ENCODE measurements at regions not wholly inside any gene's neighbourhood (a gene's known extent, or its start where the extent isn't known, plus 50 kb on each side); places are given as distances from the start of the nearest gene placed in this dataset.
A peak's percentile ranks its signal among the peaks of the same experiment; 100 is the strongest.

- DNase-seq (ENCODE audit: low read depth), result no peak
Measured at GRCh38 chr7:7118822-7119221, 63.5 kb upstream of the C1GALT1 start.

DNA sequence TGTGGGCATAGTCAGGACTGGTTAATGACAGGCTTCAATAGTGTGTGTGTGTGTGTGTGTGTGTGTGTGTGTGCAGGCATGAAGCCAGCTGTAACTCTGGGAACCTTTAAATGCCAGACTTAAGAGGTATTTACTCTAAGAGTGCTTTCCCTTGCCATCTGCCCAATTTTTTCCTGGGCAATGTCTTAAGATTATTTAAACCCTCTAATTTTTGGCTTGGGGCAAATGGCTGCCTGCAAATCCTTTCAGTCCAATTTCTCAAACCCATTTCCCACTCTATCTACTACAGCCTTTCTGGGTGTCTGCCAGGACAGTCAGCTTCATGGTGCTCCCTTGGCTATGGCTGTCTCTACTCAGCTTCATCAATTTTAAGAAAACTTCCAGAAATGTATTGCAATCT, 62.6 kb upstream of the C1GALT1 start:
- DNase-seq (ENCODE audit: low read depth), result no peak

- no peak for DNase-seq (ENCODE audit: low read depth)
Measured at GRCh38 chr7:7122033-7122478, 60.3 kb upstream of the C1GALT1 start.

GRCh38 chr7:7122701-7123281, 59.6 kb upstream of the C1GALT1 start:
- DNase-seq (ENCODE audit: low read depth), result peak; percentile 8

DNA sequence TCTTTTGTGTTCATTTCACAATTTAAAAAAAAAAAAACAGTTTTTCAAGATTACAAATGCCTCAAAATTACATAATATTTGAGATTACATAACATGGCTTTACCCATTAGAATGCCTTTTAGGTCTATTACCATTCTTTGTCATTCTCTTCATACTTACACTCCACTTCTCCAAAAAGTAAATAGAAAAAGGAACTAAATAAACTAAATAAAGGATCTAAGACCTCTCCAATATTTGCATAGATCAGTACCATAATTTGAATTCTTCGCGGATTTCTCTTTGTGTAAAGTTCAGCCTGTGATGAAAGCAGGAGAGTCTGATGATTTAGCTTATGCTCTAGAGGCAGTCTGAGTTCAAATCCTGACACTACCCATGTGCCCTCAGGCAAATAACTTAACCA, 56.4 kb upstream of the C1GALT1 start:
- no peak for DNase-seq (ENCODE audit: low read depth)

DNA sequence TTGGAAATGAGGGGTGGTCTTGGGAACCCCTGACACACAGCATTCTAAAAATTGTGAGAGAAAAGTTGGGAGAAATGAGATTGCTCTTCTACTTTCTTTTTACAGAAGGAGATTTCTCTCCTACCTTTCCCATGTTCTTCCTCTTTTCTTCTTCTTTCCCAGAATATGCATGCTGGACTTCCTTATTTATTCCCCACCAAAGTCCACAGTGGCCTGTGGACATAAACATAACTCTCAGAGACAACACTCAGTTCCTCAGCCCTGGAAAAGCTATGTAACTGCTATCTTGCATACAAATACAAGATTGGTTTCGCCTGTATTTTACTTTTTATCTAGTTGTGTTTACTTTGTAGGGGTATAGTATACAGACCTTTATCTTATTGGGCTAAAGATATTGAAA, 54.6 kb upstream of the C1GALT1 start:
- DNase-seq (ENCODE audit: low read depth), result no peak

GRCh38 chr7:7129381-7129780, 53.0 kb upstream of the C1GALT1 start:
- DNase-seq (ENCODE audit: low read depth), result no peak

GRCh38 chr7:7131273-7131672, 51.1 kb upstream of the C1GALT1 start:
- DNase-seq (ENCODE audit: low read depth), result no peak

All from renal cortical epithelial cell (primary cell).